ENCODE measurements at regions not wholly inside any gene's neighbourhood (a gene's known extent, or its start where the extent isn't known, plus 50 kb on each side); places are given as distances from the start of the nearest gene placed in this dataset.

DNA sequence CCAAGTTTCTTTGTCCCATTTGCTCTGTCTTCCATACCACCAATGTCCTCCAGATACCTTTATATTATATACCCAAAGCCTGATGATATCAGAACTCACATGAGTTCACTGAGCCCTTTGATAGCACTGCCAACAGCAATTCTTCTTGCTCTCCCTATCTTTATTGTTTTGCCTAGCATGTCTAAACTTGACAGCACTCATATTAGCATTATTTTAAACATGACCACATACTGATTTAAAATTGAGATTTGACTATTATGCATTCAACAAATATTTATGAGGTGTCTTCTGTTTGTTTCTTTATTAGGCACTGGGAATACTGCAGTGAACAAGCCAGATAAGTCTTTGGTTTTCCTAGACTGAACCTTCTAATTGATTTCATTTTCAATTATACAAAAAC lies 587.3 kb upstream of the GCFC2 start:
- Histone ChIP-seq H3K4me3 (ENCODE audit: insufficient read length, low read depth) (no peak overlapping the region), H3K9ac (ENCODE audit: insufficient read length, low read depth) (no peak overlapping the region), H3K27me3 (ENCODE audit: insufficient read depth, insufficient read length) (no peaks in the 10 kb centered on the region), H3K9me3 (ENCODE audit: insufficient read depth, low read length) (no peaks in the 10 kb centered on the region), H3K36me3 (ENCODE audit: insufficient read depth, insufficient read length, low read length) (no peaks in the 10 kb centered on the region), H3K4me1 (ENCODE audit: insufficient read depth, insufficient read length) (no peaks in the 10 kb centered on the region)
- DNase-seq (ENCODE audit: low read depth, low spot score), result no peak
- no peak for TF ChIP-seq SUZ12 (IDR thresholded peaks at IDR 0.05; ENCODE audit: extremely low read depth, insufficient read depth, insufficient read length)
- no peak for TF ChIP-seq ZNF274 (IDR thresholded peaks at IDR 0.05; ENCODE audit: low read depth, low read length)
- TF ChIP-seq YY1 (IDR thresholded peaks at IDR 0.05; ENCODE audit: insufficient read depth, insufficient read length), result no peak

DNA sequence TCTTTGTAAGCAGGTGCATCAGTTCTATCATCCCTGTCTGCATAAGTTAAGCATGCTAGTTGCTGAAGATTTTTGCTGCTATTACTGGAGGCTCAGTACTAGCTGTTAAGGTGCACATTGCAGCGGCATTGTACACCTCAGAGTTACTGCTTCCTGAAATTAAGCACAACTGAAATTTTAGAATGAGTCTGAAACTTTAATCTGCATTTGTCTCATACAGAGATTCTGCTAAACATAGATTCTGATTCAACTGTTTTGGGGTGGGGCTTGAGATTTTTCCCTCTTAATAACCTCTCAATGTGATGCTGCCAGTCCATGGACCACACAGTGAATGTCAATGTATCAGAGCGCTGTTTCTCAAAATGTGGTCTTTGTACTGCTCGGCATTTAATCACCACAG lies 585.7 kb upstream of the GCFC2 start:
- TF ChIP-seq SUZ12 (IDR thresholded peaks at IDR 0.05; ENCODE audit: extremely low read depth, insufficient read depth, insufficient read length) (no peak), YY1 (IDR thresholded peaks at IDR 0.05; ENCODE audit: insufficient read depth, insufficient read length) (no peak), ZNF274 (IDR thresholded peaks at IDR 0.05; ENCODE audit: low read depth, low read length) (no peak)
- Histone ChIP-seq H3K4me1 (ENCODE audit: insufficient read depth, insufficient read length) (no peaks in the 10 kb centered on the region), H3K9ac (ENCODE audit: insufficient read length, low read depth) (no peak overlapping the region), H3K36me3 (ENCODE audit: insufficient read depth, insufficient read length, low read length) (no peaks in the 10 kb centered on the region), H3K27me3 (ENCODE audit: insufficient read depth, insufficient read length) (no peaks in the 10 kb centered on the region), H3K9me3 (ENCODE audit: insufficient read depth, low read length) (no peaks in the 10 kb centered on the region), H3K4me3 (ENCODE audit: insufficient read length, low read depth) (no peak overlapping the region)
- DNase-seq (ENCODE audit: low read depth, low spot score), result no peak

DNA sequence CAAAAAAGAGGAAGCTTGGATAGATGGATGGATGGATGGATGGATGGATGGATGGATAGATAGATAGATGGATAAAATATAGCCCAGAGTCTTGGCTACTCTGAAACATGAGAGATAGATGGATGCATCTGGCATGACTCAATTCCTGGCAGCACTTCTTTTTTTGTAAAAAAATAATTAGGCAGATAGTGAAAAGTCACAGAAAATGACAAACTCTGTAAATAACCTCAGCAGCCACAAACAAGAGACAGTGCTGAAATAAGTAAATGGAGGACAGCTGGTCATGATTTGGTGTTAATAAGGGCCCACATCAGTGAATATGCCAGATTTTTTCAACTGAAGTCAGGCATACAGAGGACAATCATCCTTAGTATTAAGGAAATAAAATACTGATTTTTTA lies 585.0 kb upstream of the GCFC2 start:
- TF ChIP-seq SUZ12 (IDR thresholded peaks at IDR 0.05; ENCODE audit: extremely low read depth, insufficient read depth, insufficient read length), result no peak
- no peak for TF ChIP-seq ZNF274 (IDR thresholded peaks at IDR 0.05; ENCODE audit: low read depth, low read length)
- no peak for TF ChIP-seq YY1 (IDR thresholded peaks at IDR 0.05; ENCODE audit: insufficient read depth, insufficient read length)
- no peak overlapping the region for H3K9ac ChIP-seq (ENCODE audit: insufficient read length, low read depth)
- no peaks in the 10 kb centered on the region for H3K4me1 ChIP-seq (ENCODE audit: insufficient read depth, insufficient read length)
- H3K9me3 ChIP-seq (ENCODE audit: insufficient read depth, low read length), result no peaks in the 10 kb centered on the region
- no peaks in the 10 kb centered on the region for H3K36me3 ChIP-seq (ENCODE audit: insufficient read depth, insufficient read length, low read length)
- H3K27me3 ChIP-seq (ENCODE audit: insufficient read depth, insufficient read length), result no peaks in the 10 kb centered on the region
- H3K4me3 ChIP-seq (ENCODE audit: insufficient read length, low read depth), result no peak overlapping the region
- no peak for DNase-seq (ENCODE audit: low read depth, low spot score)

DNA sequence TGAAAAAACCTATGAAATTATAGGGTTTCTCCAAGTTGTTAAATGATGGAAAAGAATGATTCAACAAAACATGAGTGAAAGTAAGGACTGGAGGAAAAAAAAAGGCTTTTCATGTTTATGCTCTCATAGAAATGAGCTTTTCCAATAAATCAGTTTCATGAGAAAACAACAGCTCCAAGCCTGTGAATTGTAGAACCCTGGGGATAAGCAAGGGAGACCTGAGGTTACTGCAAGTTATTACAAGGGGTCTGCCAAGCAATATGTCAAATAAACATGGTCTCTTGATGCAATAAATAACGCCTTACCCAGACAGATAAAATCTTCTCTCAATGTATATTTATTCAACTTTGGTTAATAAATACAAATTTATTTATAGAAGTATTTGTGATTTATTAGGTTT lies 577.9 kb upstream of the GCFC2 start:
- Histone ChIP-seq H3K4me3 (ENCODE audit: insufficient read length, low read depth) (no peak overlapping the region), H3K9ac (ENCODE audit: insufficient read length, low read depth) (no peak overlapping the region), H3K9me3 (ENCODE audit: insufficient read depth, low read length) (no peaks in the 10 kb centered on the region), H3K36me3 (ENCODE audit: insufficient read depth, insufficient read length, low read length) (no peaks in the 10 kb centered on the region), H3K27me3 (ENCODE audit: insufficient read depth, insufficient read length) (no peaks in the 10 kb centered on the region), H3K4me1 (ENCODE audit: insufficient read depth, insufficient read length) (no peaks in the 10 kb centered on the region)
- no peak for DNase-seq (ENCODE audit: low read depth, low spot score)
- TF ChIP-seq ZNF274 (IDR thresholded peaks at IDR 0.05; ENCODE audit: low read depth, low read length) (no peak), YY1 (IDR thresholded peaks at IDR 0.05; ENCODE audit: insufficient read depth, insufficient read length) (no peak), SUZ12 (IDR thresholded peaks at IDR 0.05; ENCODE audit: extremely low read depth, insufficient read depth, insufficient read length) (no peak)

DNA sequence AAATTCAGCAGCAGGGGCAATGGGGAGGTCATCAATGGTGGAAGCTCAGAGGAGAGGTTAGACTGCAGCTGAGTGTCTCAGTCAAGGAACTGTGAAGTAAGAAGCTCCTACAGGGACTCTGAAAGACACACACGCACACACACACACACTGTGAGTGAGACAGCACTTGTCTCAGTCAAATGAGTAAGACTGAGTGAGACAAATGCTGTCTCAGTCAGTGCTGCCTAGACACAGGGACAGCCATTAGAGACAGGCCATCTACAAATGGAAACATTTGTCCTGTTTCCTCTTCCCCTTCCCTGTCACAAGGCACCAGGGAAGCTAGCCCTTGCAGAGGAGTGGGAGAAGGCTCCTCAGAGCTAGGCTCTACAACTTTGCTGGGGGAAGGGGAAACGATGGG lies 577.4 kb upstream of the GCFC2 start:
- TF ChIP-seq SUZ12 (IDR thresholded peaks at IDR 0.05; ENCODE audit: extremely low read depth, insufficient read depth, insufficient read length) (no peak), ZNF274 (IDR thresholded peaks at IDR 0.05; ENCODE audit: low read depth, low read length) (no peak), YY1 (IDR thresholded peaks at IDR 0.05; ENCODE audit: insufficient read depth, insufficient read length) (no peak)
- H3K4me1 ChIP-seq (ENCODE audit: insufficient read depth, insufficient read length), result no peaks in the 10 kb centered on the region
- H3K9me3 ChIP-seq (ENCODE audit: insufficient read depth, low read length), result no peaks in the 10 kb centered on the region
- DNase-seq (ENCODE audit: low read depth, low spot score), result no peak
- no peaks in the 10 kb centered on the region for H3K36me3 ChIP-seq (ENCODE audit: insufficient read depth, insufficient read length, low read length)
- H3K27me3 ChIP-seq (ENCODE audit: insufficient read depth, insufficient read length), result no peaks in the 10 kb centered on the region
- no peak overlapping the region for H3K4me3 ChIP-seq (ENCODE audit: insufficient read length, low read depth)
- no peak overlapping the region for H3K9ac ChIP-seq (ENCODE audit: insufficient read length, low read depth)

DNA sequence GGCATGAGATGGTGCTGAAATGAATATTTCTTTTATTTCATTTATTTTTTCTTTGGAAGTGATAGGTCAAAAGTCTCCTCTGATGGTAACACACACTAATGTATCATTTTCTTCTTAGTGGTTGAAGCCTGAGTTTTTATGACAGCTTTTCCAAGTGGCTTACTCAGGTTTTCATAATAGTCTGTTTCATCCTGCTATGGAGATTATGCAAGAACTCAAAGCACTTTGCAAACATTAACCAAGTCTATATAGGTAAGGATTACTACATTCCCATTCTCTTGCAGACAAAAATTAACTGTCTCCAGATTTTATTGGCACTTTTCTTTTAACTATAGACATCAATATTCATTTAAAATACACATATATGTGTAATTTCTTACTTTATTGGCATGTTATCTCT lies 572.6 kb upstream of the GCFC2 start:
- no peak overlapping the region for H3K4me3 ChIP-seq (ENCODE audit: insufficient read length, low read depth)
- no peaks in the 10 kb centered on the region for H3K36me3 ChIP-seq (ENCODE audit: insufficient read depth, insufficient read length, low read length)
- DNase-seq (ENCODE audit: low read depth, low spot score), result no peak
- no peaks in the 10 kb centered on the region for H3K27me3 ChIP-seq (ENCODE audit: insufficient read depth, insufficient read length)
- TF ChIP-seq SUZ12 (IDR thresholded peaks at IDR 0.05; ENCODE audit: extremely low read depth, insufficient read depth, insufficient read length) (no peak), ZNF274 (IDR thresholded peaks at IDR 0.05; ENCODE audit: low read depth, low read length) (no peak), YY1 (IDR thresholded peaks at IDR 0.05; ENCODE audit: insufficient read depth, insufficient read length) (no peak)
- no peak overlapping the region for H3K9ac ChIP-seq (ENCODE audit: insufficient read length, low read depth)
- H3K4me1 ChIP-seq (ENCODE audit: insufficient read depth, insufficient read length), result no peaks in the 10 kb centered on the region
- H3K9me3 ChIP-seq (ENCODE audit: insufficient read depth, low read length), result no peaks in the 10 kb centered on the region

DNA sequence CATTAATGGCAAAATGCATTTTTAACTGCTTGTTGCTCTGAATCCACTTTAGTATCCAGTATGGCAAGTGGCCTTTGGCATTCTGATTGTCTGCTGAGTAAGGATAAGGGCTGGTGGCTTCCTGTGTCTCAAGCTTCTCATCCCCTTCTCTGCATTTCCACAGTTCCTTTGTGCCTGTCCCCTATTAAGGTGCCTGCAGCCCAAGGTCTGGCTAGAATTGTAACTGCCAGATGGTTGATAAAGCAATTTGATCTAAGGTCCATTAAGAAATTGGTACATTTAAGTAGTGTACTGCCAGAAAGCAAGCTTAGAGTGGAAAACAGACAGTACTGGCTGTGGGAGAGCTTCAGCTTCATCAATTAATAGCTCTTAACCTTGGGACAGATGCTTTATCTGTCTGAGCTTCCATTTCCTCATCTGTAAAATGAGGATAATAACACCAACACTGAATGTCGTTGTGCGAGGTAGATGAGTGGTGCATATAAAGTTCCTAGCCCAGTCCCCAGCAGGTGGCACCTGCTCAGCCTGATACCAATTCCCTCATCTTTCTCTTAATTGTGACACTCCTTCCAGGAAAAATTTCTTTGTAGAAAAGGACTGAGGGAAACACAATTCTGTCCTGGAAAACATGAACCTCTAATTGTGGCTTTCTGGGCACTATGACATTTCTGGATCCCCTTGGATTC lies 570.6 kb upstream of the GCFC2 start:
- TF ChIP-seq SUZ12 (IDR thresholded peaks at IDR 0.05; ENCODE audit: extremely low read depth, insufficient read depth, insufficient read length), result no peak
- no peak for TF ChIP-seq ZNF274 (IDR thresholded peaks at IDR 0.05; ENCODE audit: low read depth, low read length)
- no peak for TF ChIP-seq YY1 (IDR thresholded peaks at IDR 0.05; ENCODE audit: insufficient read depth, insufficient read length)
- H3K9ac ChIP-seq (ENCODE audit: insufficient read length, low read depth), result no peak overlapping the region
- no peak overlapping the region for H3K4me3 ChIP-seq (ENCODE audit: insufficient read length, low read depth)
- H3K4me1 ChIP-seq (ENCODE audit: insufficient read depth, insufficient read length), result no peaks in the 10 kb centered on the region
- no peaks in the 10 kb centered on the region for H3K9me3 ChIP-seq (ENCODE audit: insufficient read depth, low read length)
- no peaks in the 10 kb centered on the region for H3K27me3 ChIP-seq (ENCODE audit: insufficient read depth, insufficient read length)
- DNase-seq (ENCODE audit: low read depth, low spot score), result no peak
- no peaks in the 10 kb centered on the region for H3K36me3 ChIP-seq (ENCODE audit: insufficient read depth, insufficient read length, low read length)

All from NT2/D1 (cell line).